ENCODE measurements at regions not wholly inside any gene's neighbourhood (a gene's known extent, or its start where the extent isn't known, plus 50 kb on each side); places are given as distances from the start of the nearest gene placed in this dataset.

DNA sequence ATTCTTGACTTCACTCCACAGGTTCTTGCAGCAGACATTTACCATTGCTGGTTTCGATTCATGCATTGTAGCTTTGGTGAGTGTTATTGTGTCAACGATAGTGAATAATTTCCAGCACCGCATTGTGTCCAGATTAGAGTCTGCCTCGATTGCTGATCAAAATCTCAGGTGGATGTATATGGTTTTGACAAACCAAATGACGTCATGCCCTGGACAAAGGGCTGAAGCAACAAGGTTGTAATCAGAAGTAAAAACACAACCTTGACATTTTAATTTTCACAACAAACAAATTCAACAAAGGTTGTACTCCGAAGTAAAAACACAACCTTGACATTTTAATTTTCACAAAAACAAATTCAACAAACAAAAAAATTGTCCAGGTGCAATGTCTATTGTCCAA is 81.1 kb upstream of the WWC2 start:
- Histone ChIP-seq H4K20me1 (replicated peaks; ENCODE audit: control insufficient read depth, extremely low read depth, insufficient read depth, low read length) (no peaks in the 10 kb centered on the region), H3K27me3 (ENCODE audit: control insufficient read depth in 2 of 2, insufficient read depth in 2 of 2, low read length in 2 of 2) (peaks cover 0 to 3% of the 10 kb centered on the region in 2 experiments), H3K4me3 (replicated peaks in 1 of 3; ENCODE audit: insufficient read depth in 1 of 3, low read depth in 1 of 3, low read length in 3 of 3) (no peak overlapping the region), H3K4me1 (ENCODE audit: control insufficient read depth, extremely low read depth, insufficient read depth, low read length) (no peaks in the 10 kb centered on the region), H3K36me3 (ENCODE audit: control insufficient read depth in 2 of 2, extremely low read depth in 1 of 2, insufficient read depth in 2 of 2, low read length in 2 of 2) (no peaks in the 10 kb centered on the region), H3K9ac (replicated peaks; ENCODE audit: extremely low read depth, insufficient read depth, low read length) (no peak overlapping the region), H3K4me2 (ENCODE audit: insufficient read depth, low read length) (no peak overlapping the region), H3K27ac (ENCODE audit: insufficient read depth, low read depth, low read length) (no peak overlapping the region), H2AFZ (ENCODE audit: low read depth, low read length) (no peak overlapping the region), H3K9me3 (replicated peaks; ENCODE audit: control insufficient read depth, insufficient read depth, low read length) (no peaks in the 10 kb centered on the region), H3K79me2 (ENCODE audit: control insufficient read depth, insufficient read depth, low read length) (no peaks in the 10 kb centered on the region), H3K9me1 (replicated peaks; ENCODE audit: control insufficient read depth, extremely low read depth, insufficient read depth, low read length) (no peaks in the 10 kb centered on the region)
- DNase-seq (ENCODE audit: low read depth, low spot score) (no peak), FAIRE-seq (no peak)
- dilution Hi-C loops (cut with MboI; ENCODE audit: extremely low pct_ligation_motif_present, low sequenced_read_pairs) (no loop called here), intact Hi-C loops (cut with micrococcal nuclease) (no loop called here)
- TF ChIP-seq, protein P1, sequence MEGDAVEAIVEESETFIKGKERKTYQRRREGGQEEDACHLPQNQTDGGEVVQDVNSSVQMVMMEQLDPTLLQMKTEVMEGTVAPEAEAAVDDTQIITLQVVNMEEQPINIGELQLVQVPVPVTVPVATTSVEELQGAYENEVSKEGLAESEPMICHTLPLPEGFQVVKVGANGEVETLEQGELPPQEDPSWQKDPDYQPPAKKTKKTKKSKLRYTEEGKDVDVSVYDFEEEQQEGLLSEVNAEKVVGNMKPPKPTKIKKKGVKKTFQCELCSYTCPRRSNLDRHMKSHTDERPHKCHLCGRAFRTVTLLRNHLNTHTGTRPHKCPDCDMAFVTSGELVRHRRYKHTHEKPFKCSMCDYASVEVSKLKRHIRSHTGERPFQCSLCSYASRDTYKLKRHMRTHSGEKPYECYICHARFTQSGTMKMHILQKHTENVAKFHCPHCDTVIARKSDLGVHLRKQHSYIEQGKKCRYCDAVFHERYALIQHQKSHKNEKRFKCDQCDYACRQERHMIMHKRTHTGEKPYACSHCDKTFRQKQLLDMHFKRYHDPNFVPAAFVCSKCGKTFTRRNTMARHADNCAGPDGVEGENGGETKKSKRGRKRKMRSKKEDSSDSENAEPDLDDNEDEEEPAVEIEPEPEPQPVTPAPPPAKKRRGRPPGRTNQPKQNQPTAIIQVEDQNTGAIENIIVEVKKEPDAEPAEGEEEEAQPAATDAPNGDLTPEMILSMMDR (IDR thresholded peaks at IDR 0.05; ENCODE audit: extremely low read depth in 1 of 2, insufficient read depth in 1 of 2, low read depth in 1 of 2, low read length in 2 of 2) = no peak
- TF ChIP-seq MYC (IDR thresholded peaks at IDR 0.05; ENCODE audit: low read depth, low read length) (no peak), POLR2AphosphoS5 (IDR thresholded peaks at IDR 0.05; ENCODE audit: insufficient read depth, low read depth, low read length) (no peak), JUN (IDR thresholded peaks at IDR 0.05; ENCODE audit: borderline replicate concordance, insufficient read depth, insufficient read length, low read depth) (no peak), POLR2A (IDR thresholded peaks at IDR 0.05; ENCODE audit: low read depth, low read length) (no peak), FOS (IDR thresholded peaks at IDR 0.05; ENCODE audit: borderline replicate concordance, insufficient read depth, low read length) (no peak), EZH2 (IDR thresholded peaks at IDR 0.05; ENCODE audit: borderline replicate concordance, low read depth, low read length, severe bottlenecking) (no peak)
- POLR2A ChIA-PET = no interaction called here
- CTCF ChIA-PET = no interaction called here
- no TSS peak for BruUV-seq (replicated peaks)
